ENCODE measurements at regions not wholly inside any gene's neighbourhood (a gene's known extent, or its start where the extent isn't known, plus 50 kb on each side); places are given as distances from the start of the nearest gene placed in this dataset.

DNA sequence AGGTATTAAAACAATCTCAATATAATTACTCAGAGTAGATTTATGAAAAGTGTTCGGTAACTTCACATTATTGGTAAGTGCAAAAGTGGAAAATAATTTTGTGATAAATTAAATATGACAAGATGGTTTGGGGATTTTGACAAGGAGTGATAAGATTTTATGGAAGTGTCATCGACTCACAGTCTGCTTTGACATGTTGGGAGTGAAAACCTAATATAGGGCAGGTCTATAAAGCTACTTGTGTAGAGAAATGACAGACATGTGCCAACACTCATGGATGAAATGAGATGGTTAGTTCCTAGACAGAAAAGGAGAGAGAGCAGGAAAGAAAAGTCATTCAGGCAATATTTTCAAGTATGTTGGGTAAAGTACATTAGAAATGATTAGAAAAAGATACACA is 456.8 kb downstream of the TRAM1L1 start:
- TF ChIP-seq, protein P1, sequence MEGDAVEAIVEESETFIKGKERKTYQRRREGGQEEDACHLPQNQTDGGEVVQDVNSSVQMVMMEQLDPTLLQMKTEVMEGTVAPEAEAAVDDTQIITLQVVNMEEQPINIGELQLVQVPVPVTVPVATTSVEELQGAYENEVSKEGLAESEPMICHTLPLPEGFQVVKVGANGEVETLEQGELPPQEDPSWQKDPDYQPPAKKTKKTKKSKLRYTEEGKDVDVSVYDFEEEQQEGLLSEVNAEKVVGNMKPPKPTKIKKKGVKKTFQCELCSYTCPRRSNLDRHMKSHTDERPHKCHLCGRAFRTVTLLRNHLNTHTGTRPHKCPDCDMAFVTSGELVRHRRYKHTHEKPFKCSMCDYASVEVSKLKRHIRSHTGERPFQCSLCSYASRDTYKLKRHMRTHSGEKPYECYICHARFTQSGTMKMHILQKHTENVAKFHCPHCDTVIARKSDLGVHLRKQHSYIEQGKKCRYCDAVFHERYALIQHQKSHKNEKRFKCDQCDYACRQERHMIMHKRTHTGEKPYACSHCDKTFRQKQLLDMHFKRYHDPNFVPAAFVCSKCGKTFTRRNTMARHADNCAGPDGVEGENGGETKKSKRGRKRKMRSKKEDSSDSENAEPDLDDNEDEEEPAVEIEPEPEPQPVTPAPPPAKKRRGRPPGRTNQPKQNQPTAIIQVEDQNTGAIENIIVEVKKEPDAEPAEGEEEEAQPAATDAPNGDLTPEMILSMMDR (conservative IDR thresholded peaks at IDR 0.05) = no peak
- no peak for TF ChIP-seq ZFX (IDR thresholded peaks at IDR 0.05)

Measured in C4-2B (cell line).